ENCODE measurements at regions not wholly inside any gene's neighbourhood (a gene's known extent, or its start where the extent isn't known, plus 50 kb on each side); places are given as distances from the start of the nearest gene placed in this dataset.

DNA sequence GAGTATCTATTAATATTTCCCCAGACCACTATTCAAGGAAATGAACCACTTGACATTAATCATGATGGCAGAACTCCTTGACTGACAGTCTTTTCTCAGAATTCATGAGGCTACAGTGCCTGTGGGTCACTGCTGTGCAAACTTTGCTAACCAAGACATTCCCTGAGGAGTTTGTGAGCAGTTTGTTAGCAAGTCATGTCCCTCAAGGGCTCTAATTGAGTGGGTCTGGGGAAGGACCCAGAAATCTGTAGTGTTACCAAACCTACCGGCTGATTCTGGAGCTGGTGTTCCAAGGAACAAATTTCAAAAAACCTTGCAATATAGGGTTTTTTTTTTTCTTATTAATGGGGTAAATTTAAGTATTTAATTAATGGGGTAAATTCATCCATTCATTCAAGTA, 103.2 kb upstream of the VANGL1 start:
- TF ChIP-seq, protein P1, sequence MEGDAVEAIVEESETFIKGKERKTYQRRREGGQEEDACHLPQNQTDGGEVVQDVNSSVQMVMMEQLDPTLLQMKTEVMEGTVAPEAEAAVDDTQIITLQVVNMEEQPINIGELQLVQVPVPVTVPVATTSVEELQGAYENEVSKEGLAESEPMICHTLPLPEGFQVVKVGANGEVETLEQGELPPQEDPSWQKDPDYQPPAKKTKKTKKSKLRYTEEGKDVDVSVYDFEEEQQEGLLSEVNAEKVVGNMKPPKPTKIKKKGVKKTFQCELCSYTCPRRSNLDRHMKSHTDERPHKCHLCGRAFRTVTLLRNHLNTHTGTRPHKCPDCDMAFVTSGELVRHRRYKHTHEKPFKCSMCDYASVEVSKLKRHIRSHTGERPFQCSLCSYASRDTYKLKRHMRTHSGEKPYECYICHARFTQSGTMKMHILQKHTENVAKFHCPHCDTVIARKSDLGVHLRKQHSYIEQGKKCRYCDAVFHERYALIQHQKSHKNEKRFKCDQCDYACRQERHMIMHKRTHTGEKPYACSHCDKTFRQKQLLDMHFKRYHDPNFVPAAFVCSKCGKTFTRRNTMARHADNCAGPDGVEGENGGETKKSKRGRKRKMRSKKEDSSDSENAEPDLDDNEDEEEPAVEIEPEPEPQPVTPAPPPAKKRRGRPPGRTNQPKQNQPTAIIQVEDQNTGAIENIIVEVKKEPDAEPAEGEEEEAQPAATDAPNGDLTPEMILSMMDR (IDR thresholded peaks at IDR 0.05) = no peak
- no peak overlapping the region for H3K4me3 ChIP-seq (ENCODE audit: low read depth, low read length)
- no peaks in the 10 kb centered on the region for H3K79me2 ChIP-seq
- no peaks in the 10 kb centered on the region for H3K9me3 ChIP-seq (ENCODE audit: control insufficient read depth, low read length)
- H3K27ac ChIP-seq = no peak overlapping the region
- no peaks in the 10 kb centered on the region for H3K4me1 ChIP-seq
- H3K36me3 ChIP-seq (ENCODE audit: control insufficient read depth, insufficient read depth, low read length) = no peaks in the 10 kb centered on the region
- H2AFZ ChIP-seq = no peak overlapping the region
- no peaks in the 10 kb centered on the region for H3K27me3 ChIP-seq (ENCODE audit: control insufficient read depth, insufficient read depth, low read length)
- no peak overlapping the region for H3K9ac ChIP-seq
- no peak overlapping the region for H3K4me2 ChIP-seq (ENCODE audit: low read length)

DNA sequence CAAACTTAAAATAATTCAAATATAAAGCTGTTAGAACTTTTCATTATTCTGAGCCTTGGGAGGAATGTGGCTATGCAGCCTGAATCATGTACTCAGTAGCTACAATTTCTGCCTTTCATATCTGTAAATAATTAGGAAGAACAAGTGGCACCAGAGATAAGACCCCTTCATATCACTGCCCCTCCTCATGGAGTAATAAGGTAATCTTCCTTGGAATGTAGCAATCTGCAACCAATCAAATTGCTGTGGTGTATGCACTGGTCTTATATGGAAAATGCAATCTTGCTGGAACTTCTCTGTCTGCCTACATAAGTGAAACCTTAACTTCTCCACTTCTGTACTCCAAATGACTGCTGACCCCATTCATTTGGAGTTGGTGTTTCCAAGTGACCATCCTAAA, 104.4 kb upstream of the VANGL1 start:
- Histone ChIP-seq H3K27me3 (ENCODE audit: control insufficient read depth, insufficient read depth, low read length) (no peaks in the 10 kb centered on the region), H3K4me1 (no peaks in the 10 kb centered on the region), H2AFZ (no peak overlapping the region), H3K79me2 (no peaks in the 10 kb centered on the region), H3K36me3 (ENCODE audit: control insufficient read depth, insufficient read depth, low read length) (no peaks in the 10 kb centered on the region), H3K9ac (no peak overlapping the region), H3K4me2 (ENCODE audit: low read length) (no peak overlapping the region), H3K9me3 (ENCODE audit: control insufficient read depth, low read length) (no peaks in the 10 kb centered on the region), H3K4me3 (ENCODE audit: low read depth, low read length) (no peak overlapping the region), H3K27ac (no peak overlapping the region)
- TF ChIP-seq, protein P1 (IDR thresholded peaks at IDR 0.05) = no peak

- Histone ChIP-seq H3K36me3 (ENCODE audit: control insufficient read depth, insufficient read depth, low read length) (no peaks in the 10 kb centered on the region), H2AFZ (no peak overlapping the region), H3K9me3 (ENCODE audit: control insufficient read depth, low read length) (no peaks in the 10 kb centered on the region), H3K4me3 (ENCODE audit: low read depth, low read length) (no peak overlapping the region), H3K9ac (no peak overlapping the region), H3K4me2 (ENCODE audit: low read length) (no peak overlapping the region), H3K4me1 (no peaks in the 10 kb centered on the region), H3K79me2 (no peaks in the 10 kb centered on the region), H3K27me3 (ENCODE audit: control insufficient read depth, insufficient read depth, low read length) (no peaks in the 10 kb centered on the region), H3K27ac (no peak overlapping the region)
- TF ChIP-seq, protein P1 (IDR thresholded peaks at IDR 0.05) = no peak
Observed at GRCh38 chr1:115536279-115536816, 105.4 kb upstream of the VANGL1 start.

GRCh38 chr1:115534106-115534505, 107.7 kb upstream of the VANGL1 start:
- TF ChIP-seq, protein P1 (IDR thresholded peaks at IDR 0.05) = no peak
- Histone ChIP-seq H3K27ac (no peak overlapping the region), H3K9ac (no peak overlapping the region), H3K4me1 (no peaks in the 10 kb centered on the region), H3K79me2 (no peaks in the 10 kb centered on the region), H2AFZ (no peak overlapping the region), H3K9me3 (ENCODE audit: control insufficient read depth, low read length) (no peaks in the 10 kb centered on the region), H3K4me2 (ENCODE audit: low read length) (no peak overlapping the region), H3K4me3 (ENCODE audit: low read depth, low read length) (no peak overlapping the region), H3K36me3 (ENCODE audit: control insufficient read depth, insufficient read depth, low read length) (no peaks in the 10 kb centered on the region), H3K27me3 (ENCODE audit: control insufficient read depth, insufficient read depth, low read length) (no peaks in the 10 kb centered on the region)

GRCh38 chr1:115531631-115532264, 110.0 kb upstream of the VANGL1 start:
- no peaks in the 10 kb centered on the region for H3K9me3 ChIP-seq (ENCODE audit: control insufficient read depth, low read length)
- TF ChIP-seq, protein P1 (IDR thresholded peaks at IDR 0.05) = no peak
- H3K27me3 ChIP-seq (ENCODE audit: control insufficient read depth, insufficient read depth, low read length) = no peaks in the 10 kb centered on the region

More at GRCh38 chr1:115531631-115532264, 110.0 kb upstream of the VANGL1 start:
- H3K4me1 ChIP-seq = no peaks in the 10 kb centered on the region
- H3K4me2 ChIP-seq (ENCODE audit: low read length) = no peak overlapping the region
- H3K9ac ChIP-seq = no peak overlapping the region
- no peak overlapping the region for H3K4me3 ChIP-seq (ENCODE audit: low read depth, low read length)
- no peaks in the 10 kb centered on the region for H3K36me3 ChIP-seq (ENCODE audit: control insufficient read depth, insufficient read depth, low read length)
- H2AFZ ChIP-seq = no peak overlapping the region
- no peak overlapping the region for H3K27ac ChIP-seq
- H3K79me2 ChIP-seq = no peaks in the 10 kb centered on the region

Data from parathyroid adenoma (tissue), 2 donors.